IMR-90 (cell line): ENCODE measurements at regions not wholly inside any gene's neighbourhood (a gene's known extent, or its start where the extent isn't known, plus 50 kb on each side); places are given as distances from the start of the nearest gene placed in this dataset.

Source experiments
- ATAC-seq: fragments of 200-7000 bp; cut with Tn5 transposase; 2 replicates; pipeline ENCODE4 v1.9.1; 2020; ENCODE audit warnings: low read depth, mild to moderate bottlenecking, moderate library complexity
- BruUV-seq: library from RNA; stranded (reverse); fragments of 400-500 nt; replicated peaks from 2 replicates; lab custom pipeline; 2021; lab: Mats Ljungman, UMichigan
- CTCF ChIA-PET: fragments of 300-600 bp; formaldehyde crosslinking; extraction: SDS; loops from one replicate; lab custom pipeline; 2021; ENCODE audit warnings: antibody characterized with exemption; lab: Yijun Ruan, JAX
- POLR2A ChIA-PET: fragments of 300-600 bp; sonication (Branson Sonifier 250); formaldehyde crosslinking; loops from one replicate; lab custom pipeline; 2022; ENCODE audit warnings: antibody characterized with exemption; ENCODE audit not compliant: unreplicated experiment; lab: Charles Lee
- DNase-seq: peaks from one replicate; pipeline ENCODE4 v3.0.0; 2013
- H2AFZ ChIP-seq: replicated peaks from 2 replicates; pipeline ENCODE3; 2013; ENCODE audit warnings: low read length, mild to moderate bottlenecking; ENCODE audit not compliant: poor library complexity
- H2AK5ac ChIP-seq: 2 replicates; pipeline ENCODE4 v1.6.1; 2013; ENCODE audit warnings: low read depth, low read length, inconsistent platforms
- H2AK9ac ChIP-seq: replicated peaks from 2 replicates; pipeline ENCODE3; 2013; ENCODE audit warnings: mild to moderate bottlenecking, low read depth, low read length, moderate library complexity; ENCODE audit not compliant: poor library complexity
- H2BK120ac ChIP-seq: 2 replicates; pipeline ENCODE4 v1.6.1; 2013; ENCODE audit warnings: low read depth, low read length, inconsistent platforms
- H2BK15ac ChIP-seq: 3 replicates; pipeline ENCODE4 v1.6.1; 2013; ENCODE audit warnings: low read depth, low read length, inconsistent platforms
- H2BK20ac ChIP-seq: 2 replicates; pipeline ENCODE4 v1.6.1; 2013; ENCODE audit warnings: low read depth, mild to moderate bottlenecking, inconsistent platforms, low read length, moderate library complexity
- H2BK5ac ChIP-seq: 2 replicates; pipeline ENCODE4 v1.6.1; 2013; ENCODE audit warnings: mild to moderate bottlenecking, low read depth, low read length, inconsistent platforms; ENCODE audit not compliant: poor library complexity, severe bottlenecking
- H3K14ac ChIP-seq: replicated peaks from 2 replicates; pipeline ENCODE4 v1.6.1; 2013; ENCODE audit warnings: low read depth, low read length, inconsistent platforms
- H3K18ac ChIP-seq: 2 replicates; pipeline ENCODE4 v1.6.1; 2013; ENCODE audit warnings: low read depth, low read length, control low read depth
- H3K23ac ChIP-seq: 2 replicates; pipeline ENCODE4 v1.6.1; 2013; ENCODE audit warnings: low read depth, low read length, inconsistent platforms
- H3K27ac ChIP-seq: 2 replicates; pipeline ENCODE4 v1.5.1; 2013; ENCODE audit warnings: mild to moderate bottlenecking, control low read depth, low read length; ENCODE audit not compliant: insufficient read depth
- H3K27me3 ChIP-seq: 2 replicates; pipeline ENCODE4 v1.6.1; 2013; ENCODE audit warnings: low read length; ENCODE audit not compliant: control insufficient read depth, insufficient read depth
- H3K36me3 ChIP-seq: 2 replicates; pipeline ENCODE4 v1.6.1; 2013; ENCODE audit warnings: low read length, mixed read lengths; ENCODE audit not compliant: control insufficient read depth, insufficient read depth
- H3K4ac ChIP-seq: 2 replicates; pipeline ENCODE4 v1.6.1; 2013; ENCODE audit warnings: low read depth, low read length, inconsistent platforms
- H3K4me1 ChIP-seq: 2 replicates; pipeline ENCODE4 v1.6.1; 2013; ENCODE audit warnings: low read length, mixed read lengths; ENCODE audit not compliant: control insufficient read depth, insufficient read depth
- H3K4me2 ChIP-seq: 2 replicates; pipeline ENCODE4 v1.6.1; 2013; ENCODE audit warnings: low read depth, mild to moderate bottlenecking, control low read depth, low read length, moderate library complexity
- H3K4me3 ChIP-seq: 2 replicates; pipeline ENCODE4 v1.5.1; 2013; ENCODE audit warnings: low read depth, mild to moderate bottlenecking, control low read depth, low read length, moderate library complexity; ENCODE audit not compliant: insufficient read depth
- H3K56ac ChIP-seq: 2 replicates; pipeline ENCODE4 v1.6.1; 2013; ENCODE audit warnings: low read length, inconsistent platforms; ENCODE audit not compliant: insufficient read depth; ENCODE audit errors: extremely low read depth
- H3K79me1 ChIP-seq, 2 experiments: 2 replicates each; pipeline ENCODE4 v1.6.1; 2013; ENCODE audit warnings: low read length in 2 of 2, inconsistent platforms in 1 of 2, low read depth in 1 of 2
- H3K9ac ChIP-seq: 2 replicates; pipeline ENCODE4 v1.6.1; 2013; ENCODE audit warnings: low read depth, low read length, control low read depth
- H3K9me1 ChIP-seq: 2 replicates; pipeline ENCODE4 v1.6.1; 2013; ENCODE audit warnings: low read length, inconsistent platforms; ENCODE audit not compliant: insufficient read depth
- H3K9me3 ChIP-seq: 2 replicates; pipeline ENCODE4 v1.6.1; 2013; ENCODE audit warnings: low read length; ENCODE audit not compliant: control insufficient read depth, insufficient read depth
- H4K20me1 ChIP-seq: 2 replicates; pipeline ENCODE4 v1.6.1; 2013; ENCODE audit warnings: low read length, inconsistent platforms; ENCODE audit not compliant: insufficient read depth
- H4K5ac ChIP-seq: 2 replicates; pipeline ENCODE4 v1.6.1; 2013; ENCODE audit warnings: mild to moderate bottlenecking, low read depth, low read length, control low read depth
- H4K8ac ChIP-seq, 2 experiments: 2 replicates each; pipeline ENCODE4 v1.6.1; 2013; ENCODE audit warnings: low read depth in 2 of 2, low read length in 2 of 2, control low read depth in 1 of 2, inconsistent platforms in 1 of 2
- H4K91ac ChIP-seq: 2 replicates; pipeline ENCODE4 v1.6.1; 2013; ENCODE audit warnings: low read depth, low read length, inconsistent platforms; ENCODE audit not compliant: insufficient read depth
- BHLHE40 ChIP-seq: fragments of 150-350 bp; IDR thresholded peaks from 2 replicates; pipeline ENCODE4 v1.6.1; 2016; ENCODE audit warnings: mild to moderate bottlenecking, low read depth, low read length
- CEBPB ChIP-seq: IDR thresholded peaks from 2 replicates; pipeline ENCODE4 v1.6.1; 2012; ENCODE audit warnings: low read depth, low read length, improper control_type of control experiment
- CHD1 ChIP-seq: IDR thresholded peaks from 2 replicates; pipeline ENCODE4 v1.6.1; 2012; ENCODE audit warnings: low read depth, low read length, improper control_type of control experiment
- CTCF ChIP-seq: conservative IDR thresholded peaks from 2 replicates; pipeline ENCODE4 v1.5.1; 2012; ENCODE audit warnings: mild to moderate bottlenecking, low read depth, low read length, improper control_type of control experiment
- ELK1 ChIP-seq: fragments of 150-350 bp; IDR thresholded peaks from 2 replicates; pipeline ENCODE4 v1.6.1; 2016; ENCODE audit warnings: low read depth, mild to moderate bottlenecking, low read length, moderate library complexity, borderline replicate concordance
- MAFK ChIP-seq: IDR thresholded peaks from 2 replicates; pipeline ENCODE4 v1.6.1; 2012; ENCODE audit warnings: low read depth, low read length, improper control_type of control experiment
- MAZ ChIP-seq: IDR thresholded peaks from 2 replicates; pipeline ENCODE4 v1.6.1; 2012; ENCODE audit warnings: low read depth, mild to moderate bottlenecking, low read length, improper control_type of control experiment, moderate library complexity, borderline replicate concordance
- MXI1 ChIP-seq: IDR thresholded peaks from 2 replicates; pipeline ENCODE4 v1.6.1; 2012; ENCODE audit warnings: low read depth, mild to moderate bottlenecking, low read length, moderate library complexity, borderline replicate concordance
- NFE2L2 ChIP-seq: fragments of 150-350 bp; IDR thresholded peaks from 2 replicates; pipeline ENCODE4 v1.6.1; 2016; ENCODE audit warnings: low read depth, mild to moderate bottlenecking, low read length
- POLR2A ChIP-seq: IDR thresholded peaks from 2 replicates; pipeline ENCODE4 v1.6.1; 2012; ENCODE audit warnings: mild to moderate bottlenecking, low read depth, low read length
- RAD21 ChIP-seq: IDR thresholded peaks from 2 replicates; pipeline ENCODE4 v1.6.1; 2012; ENCODE audit warnings: low read length, improper control_type of control experiment
- RCOR1 ChIP-seq: IDR thresholded peaks from 2 replicates; pipeline ENCODE4 v1.6.1; 2012; ENCODE audit warnings: mild to moderate bottlenecking, low read length, improper control_type of control experiment; ENCODE audit not compliant: insufficient replicate concordance
- RFX5 ChIP-seq: IDR thresholded peaks from 2 replicates; pipeline ENCODE4 v1.8.0; 2012; ENCODE audit warnings: low read depth, mild to moderate bottlenecking, low read length, moderate library complexity
- SMC3 ChIP-seq: fragments of 150-350 bp; IDR thresholded peaks from 2 replicates; pipeline ENCODE4 v1.6.1; 2016; ENCODE audit warnings: low read depth, mild to moderate bottlenecking, antibody characterized with exemption, low read length, moderate library complexity
- USF2 ChIP-seq: fragments of 150-350 bp; IDR thresholded peaks from 2 replicates; pipeline ENCODE4 v1.6.1; 2017; ENCODE audit warnings: mild to moderate bottlenecking, antibody characterized with exemption, low read length, low read depth
- WGBS, 2 experiments: methylation state at CpG; one replicate each; pipeline versions ENCODE4 v1.1.5 to v1.1.7; 2013; ENCODE audit warnings: missing lambda C conversion rate in 2 of 2; ENCODE audit not compliant: insufficient read length in 1 of 2; ENCODE audit errors: extremely low coverage in 2 of 2; 5-methylcytosine and 5-hydroxymethylcytosine counted together
- dilution Hi-C: fragments of 300-500 bp; cut with HindIII; formaldehyde crosslinking; loops from one replicate; pipeline ENCODE4 v1.14.3; 2018; ENCODE audit warnings: low sequenced_read_pairs; ENCODE audit not compliant: unreplicated experiment
- in situ Hi-C: fragments of 300-500 bp; cut with MboI; formaldehyde crosslinking; loops from 3 replicates; pipeline ENCODE4 v1.14.3; 2019; ENCODE audit warnings: low sequenced_read_pairs, inconsistent platforms, mixed read lengths
- intact Hi-C: fragments of 100-400 bp; cut with micrococcal nuclease; formaldehyde crosslinking; loops from 2 replicates; pipeline ENCODE4 v1.10.0; 2022

- Histone ChIP-seq H3K18ac (no peak overlapping the region), H3K4me2 (no peak overlapping the region), H3K4me3 (no peak overlapping the region), H3K9ac (no peak overlapping the region), H3K27me3 (no peaks in the 10 kb centered on the region), H2BK20ac (no peak overlapping the region), H3K9me1 (no peaks in the 10 kb centered on the region), H3K27ac (no peak overlapping the region), H2AK5ac (no peak overlapping the region), H3K9me3 (peaks cover 6% of the 10 kb centered on the region; the same call in 1 of the 2 replicates), H2BK5ac (no peak overlapping the region), H3K56ac (no peak overlapping the region), H2AFZ (no peak overlapping the region), H3K23ac (no peak overlapping the region), H4K20me1 (no peaks in the 10 kb centered on the region), H3K4ac (no peak overlapping the region), H4K8ac (no peak overlapping the region), H3K79me1 (no peaks in the 10 kb centered on the region), H2BK120ac (no peak overlapping the region), H3K36me3 (no peaks in the 10 kb centered on the region), H4K5ac (no peak overlapping the region), H4K91ac (no peak overlapping the region), H3K14ac (no peak overlapping the region), H2BK15ac (no peak overlapping the region), H3K4me1 (no peaks in the 10 kb centered on the region), H2AK9ac (no peak overlapping the region)
- BruUV-seq: no TSS peak
- dilution Hi-C loops (no loop called here), in situ Hi-C loops (no loop called here), intact Hi-C loops (loop anchor here (5.0 kb wide), 1 partner anchor 509 kb away; no protein-coding TSS in a partner anchor)
- WGBS, 2 experiments: no CpG with 5 or more reads among the region's 5 CpGs
- TF ChIP-seq MXI1 (no peak), MAZ (no peak), POLR2A (no peak), USF2 (no peak), CEBPB (no peak), RAD21 (no peak), CTCF (no peak), CHD1 (no peak), BHLHE40 (no peak), SMC3 (no peak), NFE2L2 (no peak), RFX5 (no peak), MAFK (no peak), ELK1 (no peak), RCOR1 (no peak)
- CTCF ChIA-PET: no interaction called here
- POLR2A ChIA-PET: no interaction called here
- ATAC-seq (no peak), DNase-seq (no peak)
These were observed 538.9 kb upstream of the API5 start for GRCh38 chr11:42772886-42773285.
